ENCODE measurements at regions not wholly inside any gene's neighbourhood (a gene's known extent, or its start where the extent isn't known, plus 50 kb on each side); places are given as distances from the start of the nearest gene placed in this dataset.
A peak's percentile ranks its signal among the peaks of the same experiment; 100 is the strongest.

DNA sequence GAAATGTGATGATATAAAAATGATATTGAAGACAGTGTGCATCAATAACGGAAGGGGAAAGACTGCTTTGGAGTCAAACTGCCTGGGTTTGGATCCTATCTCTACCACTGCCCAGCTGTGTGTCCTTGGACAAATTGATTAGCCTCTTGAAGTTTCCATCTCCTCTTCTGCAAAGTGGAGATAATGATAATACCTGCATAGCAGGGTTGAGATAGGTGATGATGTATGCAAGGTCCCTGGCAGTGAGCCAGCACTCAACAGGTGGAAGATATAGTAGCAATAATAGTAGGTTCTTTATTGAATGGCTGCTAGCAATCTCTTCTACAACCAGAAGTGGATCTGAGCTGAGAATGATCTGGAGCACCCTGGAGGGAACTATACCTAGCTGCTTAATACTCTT is 166.7 kb downstream of the MIS18A start:
- TF ChIP-seq, protein P1, sequence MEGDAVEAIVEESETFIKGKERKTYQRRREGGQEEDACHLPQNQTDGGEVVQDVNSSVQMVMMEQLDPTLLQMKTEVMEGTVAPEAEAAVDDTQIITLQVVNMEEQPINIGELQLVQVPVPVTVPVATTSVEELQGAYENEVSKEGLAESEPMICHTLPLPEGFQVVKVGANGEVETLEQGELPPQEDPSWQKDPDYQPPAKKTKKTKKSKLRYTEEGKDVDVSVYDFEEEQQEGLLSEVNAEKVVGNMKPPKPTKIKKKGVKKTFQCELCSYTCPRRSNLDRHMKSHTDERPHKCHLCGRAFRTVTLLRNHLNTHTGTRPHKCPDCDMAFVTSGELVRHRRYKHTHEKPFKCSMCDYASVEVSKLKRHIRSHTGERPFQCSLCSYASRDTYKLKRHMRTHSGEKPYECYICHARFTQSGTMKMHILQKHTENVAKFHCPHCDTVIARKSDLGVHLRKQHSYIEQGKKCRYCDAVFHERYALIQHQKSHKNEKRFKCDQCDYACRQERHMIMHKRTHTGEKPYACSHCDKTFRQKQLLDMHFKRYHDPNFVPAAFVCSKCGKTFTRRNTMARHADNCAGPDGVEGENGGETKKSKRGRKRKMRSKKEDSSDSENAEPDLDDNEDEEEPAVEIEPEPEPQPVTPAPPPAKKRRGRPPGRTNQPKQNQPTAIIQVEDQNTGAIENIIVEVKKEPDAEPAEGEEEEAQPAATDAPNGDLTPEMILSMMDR (IDR thresholded peaks at IDR 0.05; ENCODE audit: low read depth, low read length), result no peak
- H3K9me3 ChIP-seq (ENCODE audit: severe bottlenecking), result no peaks in the 10 kb centered on the region
- DNase-seq, result no peak

DNA sequence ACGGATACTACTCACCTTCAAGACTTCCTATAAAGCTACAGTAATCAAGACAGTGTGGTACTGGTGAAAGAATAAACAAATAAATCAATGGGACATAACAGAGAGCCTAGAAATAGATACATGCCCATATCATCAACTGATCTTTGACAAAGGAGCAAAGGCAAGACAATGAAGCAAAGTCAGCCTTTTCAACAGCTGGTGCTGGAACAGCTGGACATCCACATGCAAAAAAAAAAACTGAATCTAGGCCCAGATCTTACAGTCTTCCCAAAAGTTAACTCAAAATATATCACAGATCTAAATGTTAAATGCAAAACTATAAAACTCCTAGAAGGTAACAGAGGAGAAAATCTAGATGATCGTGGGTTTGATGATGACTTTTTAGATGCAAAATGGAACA is 170.3 kb downstream of the MIS18A start:
- DNase-seq, result no peak
- TF ChIP-seq, protein P1 (IDR thresholded peaks at IDR 0.05; ENCODE audit: low read depth, low read length), result no peak
- H3K36me3 ChIP-seq, result no peaks in the 10 kb centered on the region
- H3K4me3 ChIP-seq (ENCODE audit: low read depth, low read length), result no peak overlapping the region
- no peak overlapping the region for H3K27ac ChIP-seq
- H3K27me3 ChIP-seq (ENCODE audit: insufficient read depth, low read depth, severe bottlenecking), result no peaks in the 10 kb centered on the region
- H3K9me3 ChIP-seq (ENCODE audit: severe bottlenecking), result peaks cover 17% of the 10 kb centered on the region

More for the DNA sequence above, 166.7 kb downstream of the MIS18A start:
- H3K4me3 ChIP-seq (ENCODE audit: low read depth, low read length), result no peak overlapping the region
- H3K27me3 ChIP-seq (ENCODE audit: insufficient read depth, low read depth, severe bottlenecking), result no peaks in the 10 kb centered on the region
- no peak overlapping the region for H3K27ac ChIP-seq
- no peaks in the 10 kb centered on the region for H3K36me3 ChIP-seq

DNA sequence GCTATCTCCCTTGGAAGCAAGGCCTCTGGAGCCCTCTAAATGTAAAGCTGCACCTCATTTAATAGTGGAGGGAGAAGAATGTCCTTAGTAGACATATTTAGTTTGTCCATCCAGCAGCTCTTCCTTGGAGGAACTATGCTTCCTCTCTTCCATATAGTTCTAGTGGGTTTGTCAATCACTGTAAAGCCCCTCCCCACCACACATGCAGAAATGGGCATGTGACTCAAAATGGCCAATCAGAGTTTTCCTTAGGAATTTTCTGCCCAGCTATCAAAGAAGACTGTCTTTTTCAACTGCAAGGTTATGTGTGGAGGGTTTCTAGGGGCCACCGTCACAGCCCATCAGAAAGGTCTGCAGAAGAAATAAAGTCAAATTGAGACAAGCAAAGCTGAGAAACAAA is 175.5 kb downstream of the MIS18A start:
- no peak for DNase-seq
- peaks cover 17% of the 10 kb centered on the region for H3K9me3 ChIP-seq (ENCODE audit: severe bottlenecking)
- H3K4me3 ChIP-seq (ENCODE audit: low read depth, low read length), result no peak overlapping the region
- peak overlapping the region; percentile 35 for H3K27ac ChIP-seq
- no peaks in the 10 kb centered on the region for H3K27me3 ChIP-seq (ENCODE audit: insufficient read depth, low read depth, severe bottlenecking)
- TF ChIP-seq, protein P1 (IDR thresholded peaks at IDR 0.05; ENCODE audit: low read depth, low read length), result no peak
- H3K36me3 ChIP-seq, result no peaks in the 10 kb centered on the region

GRCh38 chr21:32102426-32102825 is 176.4 kb downstream of the MIS18A start:
- Histone ChIP-seq H3K9me3 (ENCODE audit: severe bottlenecking) (peaks cover 17% of the 10 kb centered on the region), H3K27me3 (ENCODE audit: insufficient read depth, low read depth, severe bottlenecking) (no peaks in the 10 kb centered on the region), H3K27ac (no peak overlapping the region), H3K36me3 (no peaks in the 10 kb centered on the region), H3K4me3 (ENCODE audit: low read depth, low read length) (no peak overlapping the region)
- no peak for DNase-seq
- TF ChIP-seq, protein P1 (IDR thresholded peaks at IDR 0.05; ENCODE audit: low read depth, low read length), result no peak

DNA sequence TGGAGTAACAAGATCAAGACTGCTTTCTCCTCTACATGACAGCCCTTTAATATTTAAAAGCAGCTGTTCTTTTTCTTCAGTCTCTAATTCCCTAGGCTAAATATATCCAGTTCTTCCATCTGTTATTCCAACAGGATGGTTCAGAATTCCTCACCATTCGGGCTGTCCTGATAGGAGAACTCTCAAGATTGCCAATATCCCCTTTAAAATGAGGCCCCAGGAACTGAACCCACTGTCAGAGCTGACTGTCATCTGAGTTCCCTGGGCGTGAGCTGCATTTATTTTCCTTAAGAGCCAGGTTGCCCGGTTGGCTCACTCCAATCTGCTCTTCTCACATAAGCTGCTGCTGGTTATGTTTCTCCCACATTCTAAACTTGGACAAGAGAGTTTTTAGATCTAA is 177.6 kb downstream of the MIS18A start:
- H3K36me3 ChIP-seq, result no peaks in the 10 kb centered on the region
- no peaks in the 10 kb centered on the region for H3K27me3 ChIP-seq (ENCODE audit: insufficient read depth, low read depth, severe bottlenecking)

GRCh38 chr21:32100423-32100822 is 178.4 kb downstream of the MIS18A start:
- no peak for DNase-seq
- TF ChIP-seq, protein P1 (IDR thresholded peaks at IDR 0.05; ENCODE audit: low read depth, low read length), result no peak
- H3K27me3 ChIP-seq (ENCODE audit: insufficient read depth, low read depth, severe bottlenecking), result no peaks in the 10 kb centered on the region
- no peaks in the 10 kb centered on the region for H3K36me3 ChIP-seq
- H3K9me3 ChIP-seq (ENCODE audit: severe bottlenecking), result peaks cover 12% of the 10 kb centered on the region
- H3K4me3 ChIP-seq (ENCODE audit: low read depth, low read length), result no peak overlapping the region
- H3K27ac ChIP-seq, result no peak overlapping the region; the same call in 1 of the 2 replicates

More for the DNA sequence above, 177.6 kb downstream of the MIS18A start:
- Histone ChIP-seq H3K27ac (peak overlapping the region; percentile 36), H3K4me3 (ENCODE audit: low read depth, low read length) (no peak overlapping the region), H3K9me3 (ENCODE audit: severe bottlenecking) (peaks cover 17% of the 10 kb centered on the region)
- peak; percentile 61 for DNase-seq
- TF ChIP-seq, protein P1 (IDR thresholded peaks at IDR 0.05; ENCODE audit: low read depth, low read length), result no peak
